Gastrocnemius medialis (tissue), 4 donors: ENCODE measurements at regions not wholly inside any gene's neighbourhood (a gene's known extent, or its start where the extent isn't known, plus 50 kb on each side); places are given as distances from the start of the nearest gene placed in this dataset.

ENCODE experiments used
- CTCF ChIP-seq, 5 experiments: fragments of 450-650 bp in 3 of 5; fragments of 200-600 bp in 2 of 5; sonication (generic) in 2 of 5; IDR thresholded peaks in 4 of 5; conservative IDR thresholded peaks in 1 of 5; 1 replicate in 4 of 5; 2 replicates in 1 of 5; pipeline ENCODE4 v1.5.1; 2016 to 2019; ENCODE audit warnings: antibody characterized with exemption in 5 of 5, mild to moderate bottlenecking in 3 of 5, moderate library complexity in 3 of 5
- POLR2A ChIP-seq, 2 donors: fragments of 450-650 bp; IDR thresholded peaks; one replicate each; pipeline ENCODE4 v1.6.1; 2017; ENCODE audit warnings: antibody characterized with exemption in 2 of 2, mild to moderate bottlenecking in 2 of 2, moderate library complexity in 2 of 2

GRCh38 chr10:108749042-108749441 is 1174.3 kb downstream of the XPNPEP1 start:
- TF ChIP-seq CTCF (IDR thresholded peaks at IDR 0.05 in 4 of 5, conservative IDR thresholded peaks at IDR 0.05 in 1 of 5) (no peak), POLR2A (IDR thresholded peaks at IDR 0.05) (no peak)
